HUES64 (cell line): ENCODE measurements at regions not wholly inside any gene's neighbourhood (a gene's known extent, or its start where the extent isn't known, plus 50 kb on each side); places are given as distances from the start of the nearest gene placed in this dataset.

ENCODE experiments used
- H3K27ac ChIP-seq: 2 replicates; pipeline ENCODE4 v1.7.0; 2013; ENCODE audit warnings: low read depth, low read length, inconsistent platforms
- H3K27me3 ChIP-seq: 2 replicates; pipeline ENCODE4 v1.6.1; 2013; ENCODE audit warnings: mild to moderate bottlenecking, low read length; ENCODE audit not compliant: insufficient read depth
- H3K36me3 ChIP-seq: 2 replicates; pipeline ENCODE4 v1.6.1; 2013; ENCODE audit warnings: mild to moderate bottlenecking, low read length; ENCODE audit not compliant: insufficient read depth
- H3K4me1 ChIP-seq: 2 replicates; pipeline ENCODE4 v1.6.1; 2013; ENCODE audit warnings: mild to moderate bottlenecking, low read length, moderate library complexity; ENCODE audit not compliant: insufficient read depth
- H3K4me3 ChIP-seq: 2 replicates; pipeline ENCODE4 v1.5.1; 2013; ENCODE audit warnings: mild to moderate bottlenecking, low read length, moderate library complexity
- H3K9ac ChIP-seq: 2 replicates; pipeline ENCODE4 v1.6.1; 2013; ENCODE audit warnings: mild to moderate bottlenecking, low read depth, low read length
- H3K9me3 ChIP-seq: 2 replicates; pipeline ENCODE4 v1.6.1; 2013; ENCODE audit warnings: low read depth, low read length; ENCODE audit not compliant: insufficient read depth
- WGBS: fragments of 150-250, 120-280 bp; methylation state at CpG from one replicate; pipeline ENCODE4 v1.1.7; 2013; ENCODE audit warnings: missing lambda C conversion rate; 5-methylcytosine and 5-hydroxymethylcytosine counted together

DNA sequence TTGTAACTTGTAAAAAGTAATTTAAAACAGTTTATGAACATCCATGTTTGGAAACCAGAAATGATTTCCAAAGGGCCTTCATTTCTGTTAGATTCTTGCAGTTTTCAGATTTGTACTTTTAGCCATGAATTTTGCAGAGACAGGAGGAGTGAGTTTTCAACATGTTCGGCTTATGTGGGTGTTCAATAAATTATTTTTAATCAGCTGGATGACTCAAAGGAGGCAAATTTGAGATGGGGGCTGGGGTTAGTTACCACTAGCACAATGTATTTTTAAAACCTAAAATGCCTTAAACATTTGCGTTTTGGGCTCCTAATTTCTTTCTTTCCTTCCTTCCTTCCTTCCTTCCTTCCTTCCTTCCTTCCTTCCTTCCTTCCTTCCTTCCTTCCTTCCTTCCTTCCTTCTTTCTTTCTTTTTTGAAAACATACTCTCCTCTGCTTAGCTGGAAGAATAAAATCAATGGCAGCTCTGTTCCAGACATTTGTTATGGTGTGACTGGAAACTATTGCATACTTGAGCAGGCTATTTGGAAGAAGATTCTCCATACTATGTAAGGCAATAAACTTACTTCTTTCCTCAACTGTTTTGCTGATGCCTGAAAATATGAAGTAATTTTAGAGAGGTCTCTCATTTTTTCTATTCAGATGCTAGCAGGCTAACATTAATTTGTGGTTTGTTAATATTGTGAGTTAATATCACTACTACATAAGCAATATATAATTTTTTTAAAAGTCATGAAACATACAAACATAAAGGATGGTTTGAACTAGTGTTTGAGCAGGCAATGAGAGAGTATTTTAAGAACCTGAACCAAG, 394.4 kb downstream of the NYAP2 start:
- H3K4me3 ChIP-seq = no peak overlapping the region
- no peaks in the 10 kb centered on the region for H3K4me1 ChIP-seq
- no peaks in the 10 kb centered on the region for H3K36me3 ChIP-seq
- WGBS = 82% methylated on average over 2 of the region's 2 CpGs
- no peaks in the 10 kb centered on the region for H3K27me3 ChIP-seq
- no peak overlapping the region for H3K27ac ChIP-seq
- no peak overlapping the region for H3K9ac ChIP-seq
- no peaks in the 10 kb centered on the region for H3K9me3 ChIP-seq

DNA sequence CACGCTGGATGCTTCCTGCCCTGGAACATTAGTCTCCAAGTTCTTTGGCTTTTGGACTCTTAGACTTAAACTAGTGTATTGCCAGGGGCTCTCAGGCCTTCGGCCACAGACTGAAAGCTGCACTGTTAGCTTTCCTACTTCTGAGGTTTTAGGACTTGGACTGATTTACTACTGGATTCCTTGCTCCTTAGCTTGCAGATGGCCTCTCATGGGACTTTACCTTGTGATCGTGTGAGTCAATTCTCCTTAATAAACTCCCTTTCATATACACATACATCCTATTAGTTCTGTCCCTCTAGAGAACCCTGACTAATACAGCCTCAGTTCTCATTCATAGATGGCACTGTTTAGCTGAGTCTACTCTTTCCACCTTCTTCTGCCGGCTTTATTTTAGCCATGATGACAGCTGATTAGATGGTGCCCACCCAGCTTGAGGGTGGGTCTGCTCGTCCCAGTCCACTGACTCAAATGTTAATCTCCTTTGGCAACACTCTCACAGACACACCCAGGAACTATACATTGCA, 389.1 kb downstream of the NYAP2 start:
- no peak overlapping the region for H3K9ac ChIP-seq
- H3K4me3 ChIP-seq = no peak overlapping the region
- no peaks in the 10 kb centered on the region for H3K36me3 ChIP-seq
- WGBS = 88% methylated on average over 5 of the region's 5 CpGs
- no peak overlapping the region for H3K27ac ChIP-seq
- H3K4me1 ChIP-seq = no peaks in the 10 kb centered on the region
- no peaks in the 10 kb centered on the region for H3K9me3 ChIP-seq
- no peaks in the 10 kb centered on the region for H3K27me3 ChIP-seq

DNA sequence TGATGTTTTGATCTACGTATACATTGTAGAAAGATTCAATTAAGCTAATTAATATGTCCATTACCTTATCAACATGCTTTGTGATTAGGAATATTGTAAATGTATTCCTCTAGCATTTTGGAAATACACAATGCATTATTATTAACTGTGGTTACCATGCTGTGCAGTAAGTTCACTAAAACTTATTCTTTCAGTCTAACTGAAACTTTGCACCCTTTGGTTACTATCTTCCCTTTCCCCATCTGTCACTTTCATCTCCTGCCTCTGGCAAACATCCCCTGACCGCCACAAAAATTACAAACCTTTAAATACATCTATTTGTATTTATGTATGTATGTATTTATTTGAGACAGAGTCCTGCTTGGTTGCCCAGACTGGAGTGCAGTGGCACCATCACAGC, 388.0 kb downstream of the NYAP2 start:
- Histone ChIP-seq H3K27ac (no peak overlapping the region), H3K4me3 (no peak overlapping the region), H3K27me3 (no peaks in the 10 kb centered on the region), H3K9ac (no peak overlapping the region), H3K9me3 (no peaks in the 10 kb centered on the region), H3K4me1 (no peaks in the 10 kb centered on the region), H3K36me3 (no peaks in the 10 kb centered on the region)
- WGBS = no CpG with 5 or more reads among the region's 2 CpGs

DNA sequence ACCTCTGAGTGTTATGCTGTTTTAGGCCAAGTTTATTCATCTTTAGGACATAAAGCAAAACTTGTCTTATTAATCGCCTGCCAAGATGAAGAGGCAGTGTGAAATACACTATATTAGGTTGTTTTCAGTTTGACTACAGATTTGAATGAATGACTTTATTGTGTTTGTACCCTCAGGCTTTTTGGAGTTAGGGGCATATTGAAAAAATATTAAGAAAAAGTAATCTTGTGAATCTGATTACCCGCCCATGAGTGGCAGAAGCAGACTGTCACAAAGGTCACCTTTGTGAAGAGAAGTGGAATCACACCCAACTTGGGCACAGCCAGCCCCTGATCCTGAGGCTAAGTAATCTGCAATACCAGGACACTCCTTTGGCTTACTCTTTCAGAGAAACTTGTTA, 382.5 kb downstream of the NYAP2 start:
- Histone ChIP-seq H3K4me1 (peaks cover 4% of the 10 kb centered on the region; the same call in 1 of the 2 replicates), H3K27ac (no peak overlapping the region), H3K4me3 (no peak overlapping the region), H3K36me3 (no peaks in the 10 kb centered on the region), H3K27me3 (no peaks in the 10 kb centered on the region), H3K9ac (no peak overlapping the region), H3K9me3 (no peaks in the 10 kb centered on the region)
- WGBS = 96% methylated on average over 2 of the region's 2 CpGs

DNA sequence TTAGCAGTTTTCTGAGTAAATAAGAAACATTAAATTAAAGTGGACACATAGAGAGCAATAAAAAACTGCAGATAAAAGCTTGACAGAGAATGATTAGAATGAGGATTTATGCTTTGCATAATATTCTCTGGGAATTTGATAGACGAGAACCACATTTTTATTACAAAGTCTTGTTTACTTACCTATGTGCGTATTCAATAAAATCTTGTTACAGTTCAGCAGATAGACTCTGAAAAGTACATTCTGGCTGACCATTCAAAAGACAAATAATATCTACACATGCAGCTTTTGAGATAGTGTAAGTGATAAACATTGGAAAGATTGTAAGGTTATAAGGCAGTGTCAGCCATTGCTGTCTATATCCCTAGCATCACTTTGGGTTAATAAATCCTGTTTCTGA, 381.6 kb downstream of the NYAP2 start:
- no peak overlapping the region for H3K27ac ChIP-seq
- no peaks in the 10 kb centered on the region for H3K27me3 ChIP-seq
- peaks cover 4% of the 10 kb centered on the region; the same call in 1 of the 2 replicates for H3K4me1 ChIP-seq
- WGBS = 93% methylated on average over 2 of the region's 2 CpGs
- no peaks in the 10 kb centered on the region for H3K36me3 ChIP-seq
- H3K9ac ChIP-seq = no peak overlapping the region
- no peak overlapping the region for H3K4me3 ChIP-seq
- no peaks in the 10 kb centered on the region for H3K9me3 ChIP-seq

DNA sequence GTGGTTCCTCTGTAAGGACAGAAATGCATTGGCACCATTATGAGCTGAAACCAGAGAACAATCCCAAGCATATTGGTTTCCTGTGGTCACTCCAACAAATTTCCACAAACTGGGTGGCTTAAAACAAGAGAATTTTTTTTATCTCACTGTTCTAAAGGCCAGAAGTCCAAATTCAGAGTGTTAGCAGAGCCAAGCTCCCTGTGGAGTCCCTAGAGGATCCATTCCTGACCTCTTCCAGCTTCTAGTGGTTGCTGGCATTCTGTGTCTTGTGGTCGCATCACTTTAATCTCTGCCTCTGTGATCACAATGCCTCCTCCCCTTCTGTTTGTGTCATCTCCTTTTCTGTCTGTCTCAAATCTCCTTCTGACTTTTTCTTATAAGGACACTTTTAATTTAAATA, 380.3 kb downstream of the NYAP2 start:
- H3K4me3 ChIP-seq = no peak overlapping the region
- H3K27ac ChIP-seq = no peak overlapping the region
- no peak overlapping the region for H3K9ac ChIP-seq
- H3K4me1 ChIP-seq = peaks cover 4% of the 10 kb centered on the region; the same call in 1 of the 2 replicates
- no peaks in the 10 kb centered on the region for H3K9me3 ChIP-seq
- no peaks in the 10 kb centered on the region for H3K27me3 ChIP-seq
- 91% methylated on average over 1 of the region's 1 CpG for WGBS
- H3K36me3 ChIP-seq = no peaks in the 10 kb centered on the region

DNA sequence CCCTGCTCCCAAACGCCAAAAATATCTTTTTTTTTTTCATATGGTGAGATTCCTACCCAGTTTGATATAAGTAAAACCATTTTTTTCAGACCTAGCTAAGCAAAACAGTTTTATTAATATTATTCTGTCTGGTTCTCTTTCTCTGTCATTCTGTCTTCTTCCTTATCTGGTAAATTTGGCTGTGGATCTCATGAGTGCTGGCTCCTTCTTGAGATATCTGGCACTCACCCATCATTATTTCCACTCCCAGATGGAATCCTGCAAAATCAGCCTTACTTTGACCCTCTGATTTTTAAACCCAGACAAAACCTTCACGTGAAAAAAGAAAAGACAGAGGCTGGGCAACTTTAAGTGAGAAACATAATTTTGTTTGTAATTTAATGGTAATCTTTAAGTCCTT, 373.6 kb downstream of the NYAP2 start:
- WGBS = 100% methylated on average over 2 of the region's 2 CpGs
- Histone ChIP-seq H3K4me3 (no peak overlapping the region), H3K27me3 (no peaks in the 10 kb centered on the region), H3K9me3 (no peaks in the 10 kb centered on the region), H3K36me3 (no peaks in the 10 kb centered on the region), H3K4me1 (no peaks in the 10 kb centered on the region), H3K9ac (no peak overlapping the region), H3K27ac (no peak overlapping the region)

DNA sequence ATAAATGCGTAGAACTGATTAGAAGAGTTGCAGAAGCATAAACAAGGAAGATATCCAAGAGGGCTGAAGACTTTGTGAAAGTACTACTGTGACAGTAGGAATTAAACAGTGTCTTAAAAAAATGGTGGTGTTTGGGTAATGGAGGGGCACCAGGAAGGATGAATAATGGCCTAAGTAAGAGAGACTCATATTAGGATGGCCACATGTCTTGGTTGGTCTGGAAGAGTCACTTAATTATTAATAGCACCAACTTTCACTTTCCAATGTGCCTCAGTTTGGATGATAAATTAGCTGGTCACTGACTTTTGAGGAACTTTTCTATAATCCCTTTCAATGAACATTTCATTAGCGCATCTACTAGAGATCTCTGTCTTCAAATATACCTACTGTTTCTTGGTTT, 372.2 kb downstream of the NYAP2 start:
- Histone ChIP-seq H3K27me3 (no peaks in the 10 kb centered on the region), H3K27ac (no peak overlapping the region), H3K4me1 (no peaks in the 10 kb centered on the region), H3K36me3 (no peaks in the 10 kb centered on the region), H3K9ac (no peak overlapping the region), H3K4me3 (no peak overlapping the region), H3K9me3 (no peaks in the 10 kb centered on the region)
- WGBS = 96% methylated on average over 2 of the region's 2 CpGs

DNA sequence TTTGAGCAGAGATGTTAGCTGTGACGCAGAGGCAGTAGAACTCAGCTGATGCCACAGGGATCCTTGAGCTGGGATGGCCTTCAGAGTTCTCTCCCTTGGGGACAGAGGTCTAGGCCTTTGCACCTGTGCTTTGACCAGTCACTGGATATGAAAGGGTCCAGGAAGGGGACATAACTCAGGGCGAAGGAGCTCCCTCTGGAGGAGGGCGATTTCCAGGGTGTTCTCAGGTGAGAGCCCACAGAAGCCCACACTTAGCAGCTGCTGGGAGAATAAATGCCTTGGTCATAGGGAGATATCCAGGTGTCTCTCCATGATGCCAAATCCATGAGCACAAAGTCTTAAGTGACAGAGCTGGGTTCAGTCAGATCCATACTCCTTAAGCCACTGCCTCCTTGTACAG, 369.2 kb downstream of the NYAP2 start:
- 92% methylated on average over 3 of the region's 3 CpGs for WGBS
- Histone ChIP-seq H3K27me3 (no peaks in the 10 kb centered on the region), H3K4me1 (no peaks in the 10 kb centered on the region), H3K9ac (no peak overlapping the region), H3K36me3 (no peaks in the 10 kb centered on the region), H3K9me3 (no peaks in the 10 kb centered on the region), H3K27ac (no peak overlapping the region), H3K4me3 (no peak overlapping the region)

DNA sequence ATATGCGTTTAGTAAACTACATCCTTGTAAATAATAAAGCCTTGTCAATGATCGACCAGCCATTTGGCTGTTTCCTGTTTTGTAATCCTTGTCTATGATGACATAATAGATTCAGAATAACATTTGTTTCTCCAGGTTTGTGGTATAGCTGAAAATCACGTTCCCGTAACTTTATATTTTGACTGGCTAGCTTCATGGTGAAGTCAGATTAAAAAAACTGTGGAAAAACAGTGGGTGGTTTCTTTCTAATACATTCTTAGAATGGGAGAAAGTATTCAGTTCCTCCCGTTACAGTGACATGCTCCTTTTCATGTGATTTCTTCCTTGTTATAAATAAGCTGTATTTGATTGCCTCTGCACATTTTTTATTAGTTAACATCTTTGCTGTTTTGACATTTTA, 366.9 kb downstream of the NYAP2 start:
- 94% methylated on average over 5 of the region's 5 CpGs for WGBS
- H3K4me3 ChIP-seq = no peak overlapping the region

DNA sequence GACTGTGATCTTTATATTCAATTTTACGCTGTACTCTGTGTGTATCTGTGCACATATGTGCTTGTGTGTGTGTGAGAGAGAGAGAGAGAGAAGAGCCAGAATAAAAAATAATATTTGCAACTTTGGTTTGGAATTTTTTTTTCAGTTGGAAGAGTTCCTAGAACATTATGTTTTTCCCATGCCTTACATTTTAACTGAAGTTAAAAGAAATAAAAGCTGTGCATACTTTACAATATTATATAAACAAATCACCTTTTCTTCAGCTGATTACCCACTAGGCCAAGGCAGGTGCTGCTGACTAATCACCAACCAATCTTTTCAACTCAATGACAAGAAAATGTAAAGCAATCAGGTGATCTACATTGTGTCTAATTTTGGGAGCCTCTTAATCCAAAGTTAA, 366.3 kb downstream of the NYAP2 start:
- Histone ChIP-seq H3K9me3 (no peaks in the 10 kb centered on the region), H3K27ac (no peak overlapping the region), H3K36me3 (no peaks in the 10 kb centered on the region), H3K9ac (no peak overlapping the region), H3K4me1 (no peaks in the 10 kb centered on the region), H3K27me3 (no peaks in the 10 kb centered on the region), H3K4me3 (no peak overlapping the region)
- WGBS = 100% methylated on average over 1 of the region's 1 CpG

More for the DNA sequence above, 366.9 kb downstream of the NYAP2 start:
- H3K36me3 ChIP-seq = no peaks in the 10 kb centered on the region
- H3K9me3 ChIP-seq = no peaks in the 10 kb centered on the region
- H3K27ac ChIP-seq = no peak overlapping the region
- H3K4me1 ChIP-seq = no peaks in the 10 kb centered on the region
- H3K9ac ChIP-seq = no peak overlapping the region
- no peaks in the 10 kb centered on the region for H3K27me3 ChIP-seq
